K562 (cell line): ENCODE measurements at regions not wholly inside any gene's neighbourhood (a gene's known extent, or its start where the extent isn't known, plus 50 kb on each side); places are given as distances from the start of the nearest gene placed in this dataset.
A peak's percentile ranks its signal among the peaks of the same experiment; 100 is the strongest.

Experiments
- CREB1 ChIP-seq, 2 experiments: sonication (generic) in 1 of 2; formaldehyde crosslinking in 1 of 2; IDR thresholded peaks; 2 replicates each; pipeline versions ENCODE4 v1.6.1 to v1.8.0; 2012 to 2022; ENCODE audit warnings: inconsistent platforms in 1 of 2, mild to moderate bottlenecking in 1 of 2, missing genetic modification reagents in 1 of 2, moderate library complexity in 1 of 2
- FOSL1 ChIP-seq: fragments of 200-800 bp; sonication (Bioruptor generic); conservative IDR thresholded peaks from 2 replicates; pipeline ENCODE4 v1.6.1; 2016; ENCODE audit warnings: missing genetic modification characterization, missing compliant biosample characterization
- FOXK1 ChIP-seq: sonication (generic); formaldehyde crosslinking; IDR thresholded peaks from 2 replicates; pipeline ENCODE4 v1.8.0; 2022; ENCODE audit warnings: missing genetic modification reagents, mild to moderate bottlenecking, borderline replicate concordance
- HMGN3 ChIP-seq: IDR thresholded peaks from 2 replicates; pipeline ENCODE4 v1.6.1; 2011; ENCODE audit warnings: borderline replicate concordance, low read depth, mild to moderate bottlenecking, mixed read lengths, low read length; ENCODE audit not compliant: insufficient read length; ENCODE audit errors: extremely low read depth
- MYC ChIP-seq, 2 experiments: fragments of 250-450 bp in 1 of 2; sonication (Bioruptor Pico) in 1 of 2; IDR thresholded peaks; 2 replicates each; pipeline versions ENCODE4 v1.5.1 to v1.6.1; 2012 to 2021; ENCODE audit warnings: low read depth in 2 of 2, borderline replicate concordance in 1 of 2, improper control_type of control experiment in 1 of 2, low read length in 1 of 2, mild to moderate bottlenecking in 1 of 2, moderate library complexity in 1 of 2
- POLR3A ChIP-seq: IDR thresholded peaks from 2 replicates; pipeline ENCODE4 v1.6.1; 2011; ENCODE audit warnings: borderline replicate concordance, mild to moderate bottlenecking, moderate library complexity; ENCODE audit not compliant: insufficient read length, insufficient read depth; ENCODE audit errors: extremely low read depth
- PTTG1 ChIP-seq: fragments of 450-650 bp; IDR thresholded peaks from 2 replicates; pipeline ENCODE4 v1.6.1; 2016; ENCODE audit warnings: low read depth, mild to moderate bottlenecking, missing genetic modification characterization, missing compliant biosample characterization
- ZNF239 ChIP-seq: fragments of 250-450 bp; sonication (Bioruptor Pico); IDR thresholded peaks from 2 replicates; pipeline ENCODE4 v1.4.0; 2020; ENCODE audit warnings: mild to moderate bottlenecking
- ZNF24 ChIP-seq: fragments of 450-650 bp; IDR thresholded peaks from 2 replicates; pipeline ENCODE4 v1.6.1; 2016
- TF ChIP-seq, protein P1 (sequence below), 3 experiments: IDR thresholded peaks in 2 of 3; conservative IDR thresholded peaks in 1 of 3; 2 replicates each; pipeline ENCODE4 v1.5.1; 2011 to 2012; ENCODE audit warnings: low read length in 3 of 3, mild to moderate bottlenecking in 3 of 3, control low read depth in 2 of 3, improper control_type of control experiment in 1 of 3, inconsistent platforms in 1 of 3, low read depth in 1 of 3, mixed read lengths in 1 of 3, moderate library complexity in 1 of 3; ENCODE audit not compliant: insufficient read depth in 2 of 3
- TF ChIP-seq, protein P2 (sequence below), 2 experiments: fragments of 450-650 bp; conservative IDR thresholded peaks; 2 replicates each; pipeline ENCODE4 v1.6.1; 2017; ENCODE audit warnings: mild to moderate bottlenecking in 2 of 2, moderate library complexity in 2 of 2
- TF ChIP-seq, protein P3 (sequence below): fragments of 450-650 bp; IDR thresholded peaks from 2 replicates; pipeline ENCODE4 v1.6.1; 2016
- TF ChIP-seq, protein P4 (sequence below), 2 experiments: fragments of 200-800 bp in 1 of 2; sonication (Bioruptor generic) in 1 of 2; sonication (generic) in 1 of 2; formaldehyde crosslinking in 1 of 2; IDR thresholded peaks in 1 of 2; conservative IDR thresholded peaks in 1 of 2; 2 replicates each; pipeline versions ENCODE4 v1.5.0 to v1.6.1; 2016 to 2020; ENCODE audit warnings: missing compliant biosample characterization in 1 of 2, missing genetic modification characterization in 1 of 2, missing genetic modification reagents in 1 of 2
- TF ChIP-seq, protein P5 (sequence below): sonication (generic); formaldehyde crosslinking; IDR thresholded peaks from 2 replicates; pipeline ENCODE4 v1.8.1; 2023; ENCODE audit warnings: missing genetic modification reagents, mild to moderate bottlenecking, borderline replicate concordance

DNA sequence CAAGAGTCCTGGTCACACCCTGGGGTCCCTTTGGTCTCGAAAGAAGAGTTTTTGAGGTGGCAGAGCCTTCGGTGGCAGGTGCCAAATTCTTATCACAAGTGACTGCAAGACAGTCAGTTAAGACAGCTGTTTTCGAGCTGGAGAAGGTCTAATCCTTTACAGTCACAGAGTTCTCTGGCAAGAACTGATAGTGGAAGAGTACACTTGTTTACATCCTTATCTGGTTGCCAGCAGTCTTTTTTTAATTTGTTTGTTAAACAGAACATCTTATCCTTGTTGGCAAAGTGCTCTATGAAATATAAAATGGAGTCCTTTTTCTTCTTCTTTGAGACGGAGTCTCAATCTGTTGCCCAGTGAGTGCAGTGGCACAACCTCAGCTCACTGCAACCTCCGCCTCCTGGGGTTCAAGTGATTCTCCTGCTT is 50.4 kb upstream of the ELOVL6 start (continued):
- TF ChIP-seq PTTG1 (tag) (no peak), ZNF24 (peak; percentile 83), MYC (IDR thresholded peaks at IDR 0.05; ENCODE audit: low read depth, low read length) (no peak), MYC (CRISPR knock-in tag; IDR thresholded peaks at IDR 0.05; ENCODE audit: borderline replicate concordance, low read depth) (no peak), FOSL1 (tag) (peak; percentile 75), HMGN3 (no peak), FOXK1 (CRISPR knock-in tag) (peak; percentile 85), POLR3A (no peak), CREB1 (IDR thresholded peaks at IDR 0.05) (peak; percentile 82; the same call in 1 of the 2 replicates), CREB1 (CRISPR knock-in tag; IDR thresholded peaks at IDR 0.05) (no peak), ZNF239 (peak; percentile 38; the same call in 1 of the 2 replicates)
- TF ChIP-seq, protein P1, sequence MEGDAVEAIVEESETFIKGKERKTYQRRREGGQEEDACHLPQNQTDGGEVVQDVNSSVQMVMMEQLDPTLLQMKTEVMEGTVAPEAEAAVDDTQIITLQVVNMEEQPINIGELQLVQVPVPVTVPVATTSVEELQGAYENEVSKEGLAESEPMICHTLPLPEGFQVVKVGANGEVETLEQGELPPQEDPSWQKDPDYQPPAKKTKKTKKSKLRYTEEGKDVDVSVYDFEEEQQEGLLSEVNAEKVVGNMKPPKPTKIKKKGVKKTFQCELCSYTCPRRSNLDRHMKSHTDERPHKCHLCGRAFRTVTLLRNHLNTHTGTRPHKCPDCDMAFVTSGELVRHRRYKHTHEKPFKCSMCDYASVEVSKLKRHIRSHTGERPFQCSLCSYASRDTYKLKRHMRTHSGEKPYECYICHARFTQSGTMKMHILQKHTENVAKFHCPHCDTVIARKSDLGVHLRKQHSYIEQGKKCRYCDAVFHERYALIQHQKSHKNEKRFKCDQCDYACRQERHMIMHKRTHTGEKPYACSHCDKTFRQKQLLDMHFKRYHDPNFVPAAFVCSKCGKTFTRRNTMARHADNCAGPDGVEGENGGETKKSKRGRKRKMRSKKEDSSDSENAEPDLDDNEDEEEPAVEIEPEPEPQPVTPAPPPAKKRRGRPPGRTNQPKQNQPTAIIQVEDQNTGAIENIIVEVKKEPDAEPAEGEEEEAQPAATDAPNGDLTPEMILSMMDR (IDR thresholded peaks at IDR 0.05 in 2 of 3, conservative IDR thresholded peaks at IDR 0.05 in 1 of 3; ENCODE audit: insufficient read depth in 2 of 3, low read depth in 1 of 3, low read length in 3 of 3), result no peak
- TF ChIP-seq, protein P2, sequence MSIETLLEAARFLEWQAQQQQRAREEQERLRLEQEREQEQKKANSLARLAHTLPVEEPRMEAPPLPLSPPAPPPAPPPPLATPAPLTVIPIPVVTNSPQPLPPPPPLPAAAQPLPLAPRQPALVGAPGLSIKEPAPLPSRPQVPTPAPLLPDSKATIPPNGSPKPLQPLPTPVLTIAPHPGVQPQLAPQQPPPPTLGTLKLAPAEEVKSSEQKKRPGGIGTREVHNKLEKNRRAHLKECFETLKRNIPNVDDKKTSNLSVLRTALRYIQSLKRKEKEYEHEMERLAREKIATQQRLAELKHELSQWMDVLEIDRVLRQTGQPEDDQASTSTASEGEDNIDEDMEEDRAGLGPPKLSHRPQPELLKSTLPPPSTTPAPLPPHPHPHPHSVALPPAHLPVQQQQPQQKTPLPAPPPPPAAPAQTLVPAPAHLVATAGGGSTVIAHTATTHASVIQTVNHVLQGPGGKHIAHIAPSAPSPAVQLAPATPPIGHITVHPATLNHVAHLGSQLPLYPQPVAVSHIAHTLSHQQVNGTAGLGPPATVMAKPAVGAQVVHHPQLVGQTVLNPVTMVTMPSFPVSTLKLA (conservative IDR thresholded peaks at IDR 0.05), result peak; percentile 41 to 66; a peak in 2 of 4 replicates
- TF ChIP-seq, protein P3, sequence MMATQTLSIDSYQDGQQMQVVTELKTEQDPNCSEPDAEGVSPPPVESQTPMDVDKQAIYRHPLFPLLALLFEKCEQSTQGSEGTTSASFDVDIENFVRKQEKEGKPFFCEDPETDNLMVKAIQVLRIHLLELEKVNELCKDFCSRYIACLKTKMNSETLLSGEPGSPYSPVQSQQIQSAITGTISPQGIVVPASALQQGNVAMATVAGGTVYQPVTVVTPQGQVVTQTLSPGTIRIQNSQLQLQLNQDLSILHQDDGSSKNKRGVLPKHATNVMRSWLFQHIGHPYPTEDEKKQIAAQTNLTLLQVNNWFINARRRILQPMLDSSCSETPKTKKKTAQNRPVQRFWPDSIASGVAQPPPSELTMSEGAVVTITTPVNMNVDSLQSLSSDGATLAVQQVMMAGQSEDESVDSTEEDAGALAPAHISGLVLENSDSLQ, result peak; percentile 56; the same call in 1 of the 2 replicates
- TF ChIP-seq, protein P4, sequence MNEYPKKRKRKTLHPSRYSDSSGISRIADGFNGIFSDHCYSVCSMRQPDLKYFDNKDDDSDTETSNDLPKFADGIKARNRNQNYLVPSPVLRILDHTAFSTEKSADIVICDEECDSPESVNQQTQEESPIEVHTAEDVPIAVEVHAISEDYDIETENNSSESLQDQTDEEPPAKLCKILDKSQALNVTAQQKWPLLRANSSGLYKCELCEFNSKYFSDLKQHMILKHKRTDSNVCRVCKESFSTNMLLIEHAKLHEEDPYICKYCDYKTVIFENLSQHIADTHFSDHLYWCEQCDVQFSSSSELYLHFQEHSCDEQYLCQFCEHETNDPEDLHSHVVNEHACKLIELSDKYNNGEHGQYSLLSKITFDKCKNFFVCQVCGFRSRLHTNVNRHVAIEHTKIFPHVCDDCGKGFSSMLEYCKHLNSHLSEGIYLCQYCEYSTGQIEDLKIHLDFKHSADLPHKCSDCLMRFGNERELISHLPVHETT (CRISPR knock-in tag; conservative IDR thresholded peaks at IDR 0.05 in 1 of 2, IDR thresholded peaks at IDR 0.05 in 1 of 2), result peak in 1 of 2 experiments; percentile 94; a peak in 2 of 4 replicates
- TF ChIP-seq, protein P5, sequence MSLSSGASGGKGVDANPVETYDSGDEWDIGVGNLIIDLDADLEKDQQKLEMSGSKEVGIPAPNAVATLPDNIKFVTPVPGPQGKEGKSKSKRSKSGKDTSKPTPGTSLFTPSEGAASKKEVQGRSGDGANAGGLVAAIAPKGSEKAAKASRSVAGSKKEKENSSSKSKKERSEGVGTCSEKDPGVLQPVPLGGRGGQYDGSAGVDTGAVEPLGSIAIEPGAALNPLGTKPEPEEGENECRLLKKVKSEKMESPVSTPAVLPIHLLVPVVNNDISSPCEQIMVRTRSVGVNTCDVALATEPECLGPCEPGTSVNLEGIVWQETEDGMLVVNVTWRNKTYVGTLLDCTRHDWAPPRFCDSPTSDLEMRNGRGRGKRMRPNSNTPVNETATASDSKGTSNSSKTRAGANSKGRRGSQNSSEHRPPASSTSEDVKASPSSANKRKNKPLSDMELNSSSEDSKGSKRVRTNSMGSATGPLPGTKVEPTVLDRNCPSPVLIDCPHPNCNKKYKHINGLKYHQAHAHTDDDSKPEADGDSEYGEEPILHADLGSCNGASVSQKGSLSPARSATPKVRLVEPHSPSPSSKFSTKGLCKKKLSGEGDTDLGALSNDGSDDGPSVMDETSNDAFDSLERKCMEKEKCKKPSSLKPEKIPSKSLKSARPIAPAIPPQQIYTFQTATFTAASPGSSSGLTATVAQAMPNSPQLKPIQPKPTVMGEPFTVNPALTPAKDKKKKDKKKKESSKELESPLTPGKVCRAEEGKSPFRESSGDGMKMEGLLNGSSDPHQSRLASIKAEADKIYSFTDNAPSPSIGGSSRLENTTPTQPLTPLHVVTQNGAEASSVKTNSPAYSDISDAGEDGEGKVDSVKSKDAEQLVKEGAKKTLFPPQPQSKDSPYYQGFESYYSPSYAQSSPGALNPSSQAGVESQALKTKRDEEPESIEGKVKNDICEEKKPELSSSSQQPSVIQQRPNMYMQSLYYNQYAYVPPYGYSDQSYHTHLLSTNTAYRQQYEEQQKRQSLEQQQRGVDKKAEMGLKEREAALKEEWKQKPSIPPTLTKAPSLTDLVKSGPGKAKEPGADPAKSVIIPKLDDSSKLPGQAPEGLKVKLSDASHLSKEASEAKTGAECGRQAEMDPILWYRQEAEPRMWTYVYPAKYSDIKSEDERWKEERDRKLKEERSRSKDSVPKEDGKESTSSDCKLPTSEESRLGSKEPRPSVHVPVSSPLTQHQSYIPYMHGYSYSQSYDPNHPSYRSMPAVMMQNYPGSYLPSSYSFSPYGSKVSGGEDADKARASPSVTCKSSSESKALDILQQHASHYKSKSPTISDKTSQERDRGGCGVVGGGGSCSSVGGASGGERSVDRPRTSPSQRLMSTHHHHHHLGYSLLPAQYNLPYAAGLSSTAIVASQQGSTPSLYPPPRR (CRISPR knock-in tag), result 0 out of 2 replicates have a peak, but pooled peaks have one; percentile 58
